ENCODE measurements at regions not wholly inside any gene's neighbourhood (a gene's known extent, or its start where the extent isn't known, plus 50 kb on each side); places are given as distances from the start of the nearest gene placed in this dataset.

GRCh38 chr4:169823685-169824084 lies 65.9 kb upstream of the HPF1 start (continued):
- TF ChIP-seq USF2 (IDR thresholded peaks at IDR 0.05; ENCODE audit: low read depth, low read length) (no peak), USF2 (CRISPR knock-in tag; IDR thresholded peaks at IDR 0.05; ENCODE audit: borderline replicate concordance) (no peak), NFE2L2 (IDR thresholded peaks at IDR 0.05; ENCODE audit: low read length) (no peak), ZSCAN30 (CRISPR knock-in tag; IDR thresholded peaks at IDR 0.05) (no peak), ZNF354B (CRISPR knock-in tag; IDR thresholded peaks at IDR 0.05) (no peak), RFXANK (CRISPR knock-in tag; IDR thresholded peaks at IDR 0.05) (no peak), BRD4 (CRISPR knock-in tag; IDR thresholded peaks at IDR 0.05) (no peak), ZC3H4 (CRISPR knock-in tag; IDR thresholded peaks at IDR 0.05; ENCODE audit: borderline replicate concordance) (no peak), ATF2 (CRISPR knock-in tag; IDR thresholded peaks at IDR 0.05) (no peak), ZNF160 (CRISPR knock-in tag; IDR thresholded peaks at IDR 0.05) (no peak), ZNF121 (CRISPR knock-in tag; IDR thresholded peaks at IDR 0.05) (no peak), IRF9 (CRISPR knock-in tag; IDR thresholded peaks at IDR 0.05; ENCODE audit: borderline replicate concordance) (no peak), CREM (IDR thresholded peaks at IDR 0.05) (no peak), CREM (CRISPR knock-in tag; IDR thresholded peaks at IDR 0.05) (no peak), SKI (IDR thresholded peaks at IDR 0.05; ENCODE audit: partially characterized antibody) (no peak), ZNF720 (CRISPR knock-in tag; IDR thresholded peaks at IDR 0.05) (no peak), ZNF891 (CRISPR knock-in tag; IDR thresholded peaks at IDR 0.05) (no peak), PLRG1 (conservative IDR thresholded peaks at IDR 0.05) (no peak), CERS6 (CRISPR knock-in tag; IDR thresholded peaks at IDR 0.05) (no peak), ZNF550 (CRISPR knock-in tag; IDR thresholded peaks at IDR 0.05; ENCODE audit: borderline replicate concordance) (no peak), ZC3H13 (CRISPR knock-in tag; IDR thresholded peaks at IDR 0.05) (no peak), ZNF547 (CRISPR knock-in tag; IDR thresholded peaks at IDR 0.05) (no peak), GMEB2 (CRISPR knock-in tag; IDR thresholded peaks at IDR 0.05; ENCODE audit: low read depth) (no peak), RARG (CRISPR knock-in tag; IDR thresholded peaks at IDR 0.05; ENCODE audit: low read depth) (no peak), ELF3 (CRISPR knock-in tag; IDR thresholded peaks at IDR 0.05) (no peak), HES4 (CRISPR knock-in tag; IDR thresholded peaks at IDR 0.05; ENCODE audit: borderline replicate concordance) (no peak), GATAD2A (CRISPR knock-in tag; IDR thresholded peaks at IDR 0.05) (no peak), ZSCAN9 (CRISPR knock-in tag; IDR thresholded peaks at IDR 0.05; ENCODE audit: borderline replicate concordance) (peak; percentile 78; the same call in 1 of the 2 replicates)

Data from HepG2 (cell line).